Muscle of leg (tissue), 3 donors: ENCODE measurements at regions not wholly inside any gene's neighbourhood (a gene's known extent, or its start where the extent isn't known, plus 50 kb on each side); places are given as distances from the start of the nearest gene placed in this dataset.

Source experiments
- DNase-seq: peaks from one replicate; pipeline ENCODE4 v3.0.0; 2013
- H3K27ac ChIP-seq: one replicate; pipeline ENCODE4 v1.5.1; 2013; ENCODE audit warnings: mild to moderate bottlenecking, low read length, control low read depth
- H3K27me3 ChIP-seq: one replicate; pipeline ENCODE4 v1.6.1; 2013; ENCODE audit warnings: low read length; ENCODE audit not compliant: control insufficient read depth, insufficient read depth
- H3K36me3 ChIP-seq: one replicate; pipeline ENCODE4 v1.6.1; 2013; ENCODE audit warnings: low read length; ENCODE audit not compliant: control insufficient read depth, insufficient read depth
- H3K4me1 ChIP-seq: one replicate; pipeline ENCODE4 v1.6.1; 2013; ENCODE audit warnings: low read length; ENCODE audit not compliant: control insufficient read depth, insufficient read depth
- H3K4me3 ChIP-seq: one replicate; pipeline ENCODE4 v1.5.1; 2013; ENCODE audit warnings: low read length, control low read depth
- H3K9me3 ChIP-seq: replicated peaks from 2 replicates; pipeline ENCODE4 v1.6.1; 2013; ENCODE audit warnings: low read depth, low read length; ENCODE audit not compliant: control insufficient read depth
- WGBS: methylation state at CpG from one replicate; pipeline ENCODE4 v1.1.5; 2013; ENCODE audit warnings: missing lambda C conversion rate; ENCODE audit not compliant: insufficient coverage; 5-methylcytosine and 5-hydroxymethylcytosine counted together

DNA sequence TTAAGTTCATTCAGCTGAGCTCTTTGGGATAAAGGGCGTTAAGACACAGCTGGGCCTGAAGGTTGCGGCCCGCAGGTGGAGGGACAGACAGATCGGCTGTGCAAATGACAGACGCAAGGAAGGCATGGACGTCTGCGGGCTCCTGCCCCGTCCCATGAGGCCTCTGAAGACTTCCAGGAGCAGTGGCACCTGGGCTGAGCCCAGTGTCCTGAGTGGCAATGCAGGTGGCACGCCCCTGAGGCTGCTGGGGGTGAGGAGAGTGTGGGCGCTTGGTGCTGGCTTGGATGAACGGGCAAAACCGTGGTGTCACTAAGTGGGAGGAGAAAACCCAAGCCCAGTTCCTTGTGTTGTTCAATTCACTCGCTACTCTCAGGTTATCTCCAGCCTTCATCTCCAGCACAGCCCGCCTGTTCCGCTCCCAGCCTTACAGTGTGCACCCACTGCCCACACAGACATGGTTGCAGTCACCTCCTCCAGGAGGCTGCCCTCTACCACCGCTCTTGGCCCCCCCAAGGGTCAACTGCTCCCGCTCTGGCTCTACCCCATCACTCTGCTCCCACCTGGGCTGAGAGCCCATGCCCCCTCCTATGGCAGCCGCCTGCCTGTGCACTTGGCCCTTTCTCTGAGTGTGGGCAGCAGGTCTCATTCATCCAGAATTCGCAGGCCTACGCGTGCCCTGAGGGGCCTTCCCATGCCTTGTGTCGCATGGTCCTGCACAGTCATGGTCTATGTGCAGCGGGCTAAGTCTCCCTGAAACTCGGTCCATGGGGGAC is 50.3 kb downstream of the PTGR3 start:
- H3K36me3 ChIP-seq = no peaks in the 10 kb centered on the region
- peaks cover 5% of the 10 kb centered on the region for H3K27me3 ChIP-seq
- H3K27ac ChIP-seq = no peak overlapping the region
- peaks cover 6% of the 10 kb centered on the region for H3K9me3 ChIP-seq
- H3K4me3 ChIP-seq = no peak overlapping the region
- no peak for DNase-seq
- peaks cover 13% of the 10 kb centered on the region for H3K4me1 ChIP-seq
- 94% methylated on average over 24 of the region's 24 CpGs for WGBS

DNA sequence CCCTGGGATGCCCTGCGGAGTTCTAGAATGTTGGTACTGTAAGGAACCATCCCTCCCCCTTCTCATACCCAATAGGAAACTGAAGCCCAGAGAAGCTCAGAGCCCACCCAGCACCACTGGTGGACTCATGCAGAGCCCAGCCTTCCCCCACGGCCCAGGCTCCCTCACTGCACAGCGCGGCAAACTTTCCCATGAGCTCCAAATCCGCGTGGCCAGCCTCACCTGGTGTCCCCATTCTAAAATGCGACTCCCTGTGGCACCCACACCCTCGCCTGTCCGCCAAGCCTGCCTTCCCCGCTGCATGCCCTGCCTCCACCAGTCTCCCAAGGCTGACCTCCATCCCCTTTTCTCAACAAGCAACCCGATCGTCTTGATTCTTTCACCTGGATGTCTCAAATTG is 51.1 kb downstream of the PTGR3 start:
- Histone ChIP-seq H3K4me1 (peaks cover 13% of the 10 kb centered on the region), H3K9me3 (peaks cover 6% of the 10 kb centered on the region), H3K4me3 (no peak overlapping the region), H3K36me3 (no peaks in the 10 kb centered on the region), H3K27me3 (peaks cover 5% of the 10 kb centered on the region), H3K27ac (no peak overlapping the region)
- WGBS = 93% methylated on average over 12 of the region's 12 CpGs
- no peak for DNase-seq

DNA sequence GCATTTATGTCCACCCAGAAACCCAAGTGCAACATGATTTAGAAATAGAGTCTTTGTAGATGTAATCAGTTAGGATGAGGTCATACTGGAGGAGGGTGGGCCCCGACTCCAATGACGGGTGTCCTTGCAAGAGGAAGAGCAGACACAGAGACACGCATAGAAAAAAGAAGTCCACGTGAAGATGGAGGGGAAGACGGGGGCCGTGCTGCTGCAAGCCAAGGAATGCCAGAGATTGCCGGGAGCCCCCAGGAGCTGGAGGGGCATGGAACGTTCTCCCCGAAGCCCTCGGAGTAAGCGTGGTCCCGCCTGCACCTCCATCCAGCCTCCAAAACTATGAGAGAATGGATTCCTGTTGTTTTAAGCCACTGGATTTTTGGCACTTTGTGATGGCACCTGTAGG is 51.6 kb downstream of the PTGR3 start:
- Histone ChIP-seq H3K36me3 (no peaks in the 10 kb centered on the region), H3K4me3 (no peak overlapping the region), H3K9me3 (peaks cover 6% of the 10 kb centered on the region), H3K4me1 (peaks cover 11% of the 10 kb centered on the region), H3K27me3 (peaks cover 5% of the 10 kb centered on the region), H3K27ac (no peak overlapping the region)
- DNase-seq = no peak
- 95% methylated on average over 12 of the region's 12 CpGs for WGBS

DNA sequence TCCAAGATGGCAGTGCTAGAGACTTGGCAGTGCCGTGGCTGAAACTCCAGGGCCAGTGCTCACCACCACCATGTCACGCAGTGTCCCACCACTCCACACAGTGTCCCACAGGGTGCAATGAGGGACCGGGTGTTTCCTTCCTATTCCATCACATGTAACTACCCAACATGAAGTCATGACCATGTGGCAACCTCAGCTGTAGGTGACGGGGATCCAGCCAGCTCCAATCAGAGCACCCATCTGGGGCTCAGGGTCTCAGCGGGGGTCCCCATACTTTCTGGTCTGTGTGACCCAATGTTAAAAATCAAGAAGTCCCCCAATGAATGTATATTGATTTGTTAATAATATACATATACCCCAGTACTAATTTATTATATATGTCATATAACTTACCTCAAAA is 52.1 kb downstream of the PTGR3 start:
- no peak overlapping the region for H3K4me3 ChIP-seq
- 76% methylated on average over 3 of the region's 5 CpGs for WGBS
- DNase-seq = no peak

DNA sequence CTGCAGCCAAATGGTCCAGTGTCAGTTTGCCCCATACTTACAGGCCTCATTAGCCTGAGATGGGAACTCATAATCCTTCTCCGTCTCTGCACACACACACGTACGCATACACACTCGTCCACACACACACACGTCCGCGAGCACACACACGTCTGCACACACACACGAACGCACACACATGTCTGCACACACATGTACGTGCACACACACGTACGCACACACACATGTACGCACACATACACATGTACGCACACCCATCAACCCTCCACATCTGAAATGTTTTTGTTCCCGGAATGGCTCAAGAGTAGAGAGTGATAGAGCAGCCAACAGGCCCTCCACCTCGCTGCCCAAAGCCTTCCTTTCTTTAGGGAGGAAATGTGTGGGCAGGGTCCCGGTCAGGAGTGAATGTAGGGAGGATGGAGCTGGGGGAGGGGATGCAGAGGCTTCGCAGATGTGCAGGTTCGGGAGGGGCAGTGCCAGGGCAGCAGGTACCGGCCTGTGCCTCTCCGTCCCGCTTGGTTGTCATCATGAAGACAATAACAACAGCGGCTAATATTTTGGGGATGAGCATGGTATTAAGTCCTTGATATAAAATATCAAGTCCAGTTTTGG is 52.7 kb downstream of the PTGR3 start:
- Histone ChIP-seq H3K4me3 (no peak overlapping the region), H3K9me3 (peaks cover 12% of the 10 kb centered on the region), H3K27me3 (peaks cover 5% of the 10 kb centered on the region), H3K4me1 (peaks cover 5% of the 10 kb centered on the region), H3K36me3 (no peaks in the 10 kb centered on the region), H3K27ac (no peak overlapping the region)
- WGBS = 92% methylated on average over 13 of the region's 24 CpGs
- no peak for DNase-seq

More for the DNA sequence above, 52.1 kb downstream of the PTGR3 start:
- peaks cover 8% of the 10 kb centered on the region for H3K9me3 ChIP-seq
- peaks cover 5% of the 10 kb centered on the region for H3K27me3 ChIP-seq
- no peak overlapping the region for H3K27ac ChIP-seq
- H3K36me3 ChIP-seq = no peaks in the 10 kb centered on the region
- H3K4me1 ChIP-seq = peaks cover 7% of the 10 kb centered on the region

DNA sequence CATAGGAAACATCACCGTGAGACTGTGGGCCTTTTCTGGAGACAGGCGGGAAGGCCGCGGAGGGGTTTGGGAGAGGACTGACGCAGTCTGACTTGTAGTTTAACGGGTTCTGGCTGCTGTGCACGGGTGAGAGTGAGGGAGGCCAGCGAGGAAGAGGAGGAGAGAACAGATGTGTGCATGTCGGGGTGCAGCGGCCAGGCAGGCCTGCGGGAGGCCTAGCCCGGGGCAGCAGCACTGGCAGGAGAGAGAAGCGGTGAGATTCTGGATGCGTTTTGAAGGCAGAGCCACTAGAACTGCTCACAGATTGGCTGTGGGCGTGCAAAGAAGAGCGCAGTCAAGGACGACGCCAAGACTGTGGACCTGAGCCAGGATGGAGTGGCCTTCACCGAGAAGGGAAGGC is 53.9 kb downstream of the PTGR3 start:
- Histone ChIP-seq H3K36me3 (no peaks in the 10 kb centered on the region), H3K4me1 (no peaks in the 10 kb centered on the region), H3K27me3 (no peaks in the 10 kb centered on the region), H3K9me3 (peaks cover 17% of the 10 kb centered on the region), H3K27ac (no peak overlapping the region), H3K4me3 (no peak overlapping the region)
- WGBS = 91% methylated on average over 19 of the region's 19 CpGs
- no peak for DNase-seq

DNA sequence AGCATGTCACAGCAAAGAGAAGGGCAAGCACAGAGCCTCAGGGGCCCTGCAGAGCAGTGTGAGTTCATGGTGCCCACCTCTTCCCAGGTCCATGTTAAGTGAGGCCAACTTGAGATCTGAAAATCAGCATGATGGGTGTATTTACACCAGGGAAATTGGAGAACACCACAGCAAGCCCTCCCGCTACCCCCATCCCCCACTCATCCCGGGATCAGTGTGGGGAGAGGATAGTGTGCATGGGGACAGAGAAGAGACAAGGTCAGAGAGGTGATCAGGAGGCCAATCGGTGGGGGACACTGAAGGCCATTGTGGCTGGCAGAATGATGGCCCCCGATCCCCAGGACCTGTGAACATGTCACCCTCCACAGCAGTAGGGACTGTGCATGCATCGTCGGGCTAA is 54.7 kb downstream of the PTGR3 start:
- no peak overlapping the region for H3K27ac ChIP-seq
- no peak overlapping the region for H3K4me3 ChIP-seq
- DNase-seq = no peak
- peaks cover 17% of the 10 kb centered on the region for H3K9me3 ChIP-seq
- H3K4me1 ChIP-seq = no peaks in the 10 kb centered on the region
- no peaks in the 10 kb centered on the region for H3K27me3 ChIP-seq
- WGBS = 97% methylated on average over 3 of the region's 6 CpGs
- no peaks in the 10 kb centered on the region for H3K36me3 ChIP-seq

DNA sequence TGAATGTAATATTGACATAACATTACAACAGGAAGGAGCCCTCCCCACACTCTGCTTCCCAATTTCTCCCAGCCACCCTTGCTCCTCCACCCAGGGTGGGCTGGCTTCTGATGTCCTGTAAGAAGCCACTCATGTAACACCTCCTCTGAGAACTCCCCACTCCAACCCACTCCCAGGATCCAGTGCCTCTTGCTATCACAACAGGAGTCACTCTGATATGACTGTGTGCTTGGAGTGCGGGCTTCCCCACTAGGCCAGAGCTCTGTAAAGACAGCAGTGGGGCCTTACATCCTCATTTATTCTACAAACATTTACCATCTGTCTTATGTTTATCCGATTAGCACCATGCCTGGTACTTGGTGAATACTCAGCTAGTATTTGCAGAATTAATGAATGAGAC is 65.1 kb downstream of the PTGR3 start:
- H3K9me3 ChIP-seq = peaks cover 6% of the 10 kb centered on the region
- H3K4me1 ChIP-seq = no peaks in the 10 kb centered on the region
- H3K4me3 ChIP-seq = no peak overlapping the region
- no peak overlapping the region for H3K27ac ChIP-seq
- no peaks in the 10 kb centered on the region for H3K27me3 ChIP-seq
- no peaks in the 10 kb centered on the region for H3K36me3 ChIP-seq
- DNase-seq = no peak
- 100% methylated on average over 1 of the region's 2 CpGs for WGBS

DNA sequence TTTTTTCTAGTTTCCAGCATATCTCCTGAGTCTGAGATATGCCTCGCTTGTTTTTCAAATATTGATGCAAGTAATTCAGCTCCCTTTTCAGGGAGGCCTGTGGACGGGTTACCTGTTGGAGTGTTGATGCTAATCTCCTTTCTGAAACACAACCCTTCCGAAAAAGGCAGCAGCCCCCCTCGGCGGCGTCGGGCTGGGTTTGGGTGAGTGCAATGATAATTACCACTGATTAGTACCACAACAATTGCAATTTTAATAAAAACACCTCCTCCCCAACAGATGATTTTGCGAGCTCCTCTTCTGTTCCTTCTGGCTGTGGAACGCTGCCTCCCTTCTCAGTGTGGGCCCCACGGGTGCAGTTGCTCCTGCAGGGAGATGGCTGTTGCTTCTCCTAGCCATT is 66.3 kb downstream of the PTGR3 start:
- WGBS = 70% methylated on average over 2 of the region's 10 CpGs
- DNase-seq = no peak
- no peaks in the 10 kb centered on the region for H3K4me1 ChIP-seq
- no peak overlapping the region for H3K27ac ChIP-seq
- peaks cover 6% of the 10 kb centered on the region for H3K9me3 ChIP-seq
- no peaks in the 10 kb centered on the region for H3K36me3 ChIP-seq
- H3K4me3 ChIP-seq = no peak overlapping the region
- H3K27me3 ChIP-seq = no peaks in the 10 kb centered on the region

DNA sequence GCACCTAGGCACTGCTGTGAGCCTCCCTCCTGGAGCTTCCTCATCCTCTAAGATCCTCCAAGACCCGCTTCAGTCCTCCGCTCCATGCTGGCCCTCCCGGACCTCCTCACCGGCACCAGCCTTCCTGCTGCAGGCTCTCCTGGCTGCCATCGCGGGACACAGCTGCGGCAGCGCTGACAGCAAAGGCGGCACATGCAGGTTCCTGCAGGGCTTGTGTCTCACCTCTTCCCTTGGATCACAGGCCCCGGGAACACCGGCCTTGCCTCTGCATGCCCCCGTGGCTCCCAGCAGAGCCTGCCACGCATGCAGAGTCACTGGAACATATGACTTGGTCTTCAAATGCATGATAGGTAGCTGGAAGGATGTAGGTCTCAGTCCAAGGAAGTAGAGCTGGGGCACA is 67.2 kb downstream of the PTGR3 start:
- Histone ChIP-seq H3K4me1 (no peaks in the 10 kb centered on the region), H3K9me3 (peaks cover 3% of the 10 kb centered on the region), H3K27me3 (no peaks in the 10 kb centered on the region), H3K27ac (no peak overlapping the region), H3K4me3 (no peak overlapping the region), H3K36me3 (no peaks in the 10 kb centered on the region)
- DNase-seq = no peak
- 96% methylated on average over 10 of the region's 13 CpGs for WGBS
